Astrocyte of the spinal cord (primary cell): ENCODE measurements at regions not wholly inside any gene's neighbourhood (a gene's known extent, or its start where the extent isn't known, plus 50 kb on each side); places are given as distances from the start of the nearest gene placed in this dataset.

Source experiments
- DNase-seq: peaks from one replicate; pipeline ENCODE4 v3.0.0; 2011; ENCODE audit warnings: low read depth, low spot score
- H3K4me3 ChIP-seq: 2 replicates; pipeline ENCODE4 v1.5.1; 2011; ENCODE audit warnings: low read depth, mild to moderate bottlenecking, low read length, moderate library complexity
- CTCF ChIP-seq: IDR thresholded peaks from 2 replicates; pipeline ENCODE4 v1.5.1; 2012; ENCODE audit warnings: low read depth, mild to moderate bottlenecking, low read length, inconsistent platforms
- in situ Hi-C: cut with HindIII; loops from 2 replicates; pipeline ENCODE4 v1.10.0; 2017; ENCODE audit warnings: low sequenced_read_pairs

- no peak for TF ChIP-seq CTCF
- in situ Hi-C loops, result no loop called here
- no peak overlapping the region for H3K4me3 ChIP-seq
- DNase-seq, result no peak
Observed at GRCh38 chr7:53542157-53542556, 506.7 kb downstream of the POM121L12 start.
